HG03342 (cell line): ENCODE measurements at regions not wholly inside any gene's neighbourhood (a gene's known extent, or its start where the extent isn't known, plus 50 kb on each side); places are given as distances from the start of the nearest gene placed in this dataset.
A peak's percentile ranks its signal among the peaks of the same experiment; 100 is the strongest.
"Not testable (repeated sequence)": the region's sequence is repeated elsewhere in the genome, so short reads cannot be mapped to it uniquely, and the experiment has no call there.

Experiments used
- ATAC-seq: cut with Tn5 transposase; IDR thresholded peaks from one replicate; pipeline ENCODE4 v1.9.1; 2021; ENCODE audit warnings: mild to moderate bottlenecking, moderate library complexity; ENCODE audit not compliant: unreplicated experiment

- no peak for ATAC-seq
Measured at GRCh38 chr6:28657381-28657768, 131.7 kb downstream of the GPX5 start.

- peak; percentile 52 for ATAC-seq
Measured at GRCh38 chr6:28657769-28658465, 132.2 kb downstream of the GPX5 start.

- no peak for ATAC-seq
Measured at GRCh38 chr6:28658475-28659249, 133.0 kb downstream of the GPX5 start.

GRCh38 chr6:28659250-28659566 lies 133.5 kb downstream of the GPX5 start:
- ATAC-seq, result no peak

GRCh38 chr6:28661097-28661713 lies 135.5 kb downstream of the GPX5 start:
- no peak for ATAC-seq

GRCh38 chr6:28664870-28665396 lies 139.3 kb downstream of the GPX5 start:
- ATAC-seq, result no peak

GRCh38 chr6:28673417-28673786 lies 147.7 kb downstream of the GPX5 start:
- no peak for ATAC-seq

GRCh38 chr6:28673787-28674671 lies 148.3 kb downstream of the GPX5 start:
- ATAC-seq, result no peak

- ATAC-seq, result no peak
Measured at GRCh38 chr6:28675600-28675999, 149.9 kb downstream of the GPX5 start.

- no peak for ATAC-seq
Measured at GRCh38 chr6:28682542-28682941, 156.9 kb downstream of the GPX5 start.

GRCh38 chr6:28682956-28683685 lies 157.4 kb downstream of the GPX5 start:
- ATAC-seq, result not testable (repeated sequence)

- ATAC-seq, result no peak
Measured at GRCh38 chr6:28683945-28684538, 158.4 kb downstream of the GPX5 start.

GRCh38 chr6:28685960-28686359 lies 160.3 kb downstream of the GPX5 start:
- ATAC-seq, result not testable (repeated sequence)

GRCh38 chr6:28686446-28687027 lies 160.9 kb downstream of the GPX5 start:
- ATAC-seq, result not testable (repeated sequence)

- not testable (repeated sequence) for ATAC-seq
Measured at GRCh38 chr6:28687309-28687981, 161.8 kb downstream of the GPX5 start.

- ATAC-seq, result not testable (repeated sequence)
Measured at GRCh38 chr6:28691991-28692390, 166.3 kb downstream of the GPX5 start.

- ATAC-seq, result no peak
Measured at GRCh38 chr6:28693033-28693750, 167.5 kb downstream of the GPX5 start.

- ATAC-seq, result no peak
Measured at GRCh38 chr6:28693751-28694443, 168.2 kb downstream of the GPX5 start.
